ENCODE measurements at regions not wholly inside any gene's neighbourhood (a gene's known extent, or its start where the extent isn't known, plus 50 kb on each side); places are given as distances from the start of the nearest gene placed in this dataset.

DNA sequence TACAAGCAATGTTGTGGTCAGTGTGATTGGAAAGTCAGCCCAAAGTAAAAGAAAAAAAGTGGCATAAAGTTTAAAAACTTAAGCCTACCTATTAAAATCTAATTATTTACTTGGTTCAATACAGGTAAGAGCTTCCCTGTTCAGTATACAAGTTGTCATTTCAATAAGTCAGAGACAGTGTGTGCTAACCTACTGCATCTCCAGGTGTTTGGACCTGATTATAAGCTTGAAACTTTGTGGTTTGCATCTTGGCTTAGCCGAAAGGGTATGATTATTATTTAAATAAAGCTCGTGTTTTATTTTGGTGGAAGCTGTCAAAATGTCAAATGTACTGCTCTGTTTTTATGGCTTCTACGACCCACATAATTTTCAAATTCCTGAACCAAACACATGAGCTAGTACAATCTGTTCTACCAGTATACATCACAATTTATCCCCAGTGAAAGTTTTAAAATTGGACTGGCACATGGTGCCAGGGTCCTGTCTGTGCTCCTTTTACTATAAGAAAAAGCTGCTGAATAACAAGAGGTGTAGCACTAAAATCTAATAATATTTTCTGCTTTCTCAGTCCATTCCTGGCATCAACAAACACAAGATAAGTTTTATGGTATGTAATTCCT lies 103.9 kb upstream of the ANO3 start:
- no peaks in the 10 kb centered on the region for H3K4me1 Mint-ChIP-seq
- DNase-seq (ENCODE audit: low spot score) (no peak), ATAC-seq (no peak)
- peaks cover 12% of the 10 kb centered on the region for H3K36me3 Mint-ChIP-seq
- no peak overlapping the region for H3K4me3 Mint-ChIP-seq
- H3K27ac Mint-ChIP-seq, result no peak overlapping the region
- ChIA-PET CTCF (interaction anchor here (1.3 kb wide), 1 partner anchor 246 kb away, joined by 4 read pairs; no protein-coding TSS in a partner anchor), POLR2A (no interaction called here)
- H3K27me3 Mint-ChIP-seq (ENCODE audit: low read depth), result no peaks in the 10 kb centered on the region
- peaks cover 17% of the 10 kb centered on the region for H3K9me3 Mint-ChIP-seq
- TF ChIP-seq, protein P1, sequence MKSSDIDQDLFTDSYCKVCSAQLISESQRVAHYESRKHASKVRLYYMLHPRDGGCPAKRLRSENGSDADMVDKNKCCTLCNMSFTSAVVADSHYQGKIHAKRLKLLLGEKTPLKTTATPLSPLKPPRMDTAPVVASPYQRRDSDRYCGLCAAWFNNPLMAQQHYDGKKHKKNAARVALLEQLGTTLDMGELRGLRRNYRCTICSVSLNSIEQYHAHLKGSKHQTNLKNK (CRISPR knock-in tag; IDR thresholded peaks at IDR 0.05), result no peak
- no peak for TF ChIP-seq IRF2 (CRISPR knock-in tag; IDR thresholded peaks at IDR 0.05; ENCODE audit: borderline replicate concordance, low read depth)
- TF ChIP-seq, protein P2, sequence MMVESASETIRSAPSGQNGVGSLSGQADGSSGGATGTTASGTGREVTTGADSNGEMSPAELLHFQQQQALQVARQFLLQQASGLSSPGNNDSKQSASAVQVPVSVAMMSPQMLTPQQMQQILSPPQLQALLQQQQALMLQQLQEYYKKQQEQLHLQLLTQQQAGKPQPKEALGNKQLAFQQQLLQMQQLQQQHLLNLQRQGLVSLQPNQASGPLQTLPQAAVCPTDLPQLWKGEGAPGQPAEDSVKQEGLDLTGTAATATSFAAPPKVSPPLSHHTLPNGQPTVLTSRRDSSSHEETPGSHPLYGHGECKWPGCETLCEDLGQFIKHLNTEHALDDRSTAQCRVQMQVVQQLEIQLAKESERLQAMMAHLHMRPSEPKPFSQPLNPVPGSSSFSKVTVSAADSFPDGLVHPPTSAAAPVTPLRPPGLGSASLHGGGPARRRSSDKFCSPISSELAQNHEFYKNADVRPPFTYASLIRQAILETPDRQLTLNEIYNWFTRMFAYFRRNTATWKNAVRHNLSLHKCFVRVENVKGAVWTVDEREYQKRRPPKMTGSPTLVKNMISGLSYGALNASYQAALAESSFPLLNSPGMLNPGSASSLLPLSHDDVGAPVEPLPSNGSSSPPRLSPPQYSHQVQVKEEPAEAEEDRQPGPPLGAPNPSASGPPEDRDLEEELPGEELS (CRISPR knock-in tag; IDR thresholded peaks at IDR 0.05), result no peak
- no peak for TF ChIP-seq ZNF423 (CRISPR knock-in tag; IDR thresholded peaks at IDR 0.05)
- no peak for TF ChIP-seq CREM (CRISPR knock-in tag; IDR thresholded peaks at IDR 0.05)
- TF ChIP-seq, protein P3, sequence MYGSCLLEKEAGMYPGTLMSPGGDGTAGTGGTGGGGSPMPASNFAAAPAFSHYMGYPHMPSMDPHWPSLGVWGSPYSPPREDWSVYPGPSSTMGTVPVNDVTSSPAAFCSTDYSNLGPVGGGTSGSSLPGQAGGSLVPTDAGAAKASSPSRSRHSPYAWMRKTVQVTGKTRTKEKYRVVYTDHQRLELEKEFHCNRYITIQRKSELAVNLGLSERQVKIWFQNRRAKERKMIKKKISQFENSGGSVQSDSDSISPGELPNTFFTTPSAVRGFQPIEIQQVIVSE (CRISPR knock-in tag; IDR thresholded peaks at IDR 0.05; ENCODE audit: borderline replicate concordance), result no peak

DNA sequence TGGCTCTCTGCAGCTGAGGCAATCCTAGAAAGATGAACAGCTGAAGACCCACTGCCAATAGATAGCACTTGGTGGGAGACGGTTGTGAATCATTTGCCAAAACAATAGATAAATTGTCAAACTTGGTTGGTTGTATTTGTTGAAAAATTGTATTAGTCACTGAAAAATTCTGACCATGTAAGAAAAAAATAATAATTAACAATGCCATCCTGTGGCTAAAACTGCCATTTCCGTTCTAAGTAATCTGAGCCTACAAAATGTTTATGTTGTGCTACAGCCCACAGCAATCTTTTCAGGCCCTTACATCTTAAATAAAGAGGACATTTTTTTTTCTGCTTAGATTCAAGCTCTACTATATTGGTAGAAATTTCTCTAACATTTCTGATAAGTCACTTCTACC lies 103.2 kb upstream of the ANO3 start:
- TF ChIP-seq, protein P4, sequence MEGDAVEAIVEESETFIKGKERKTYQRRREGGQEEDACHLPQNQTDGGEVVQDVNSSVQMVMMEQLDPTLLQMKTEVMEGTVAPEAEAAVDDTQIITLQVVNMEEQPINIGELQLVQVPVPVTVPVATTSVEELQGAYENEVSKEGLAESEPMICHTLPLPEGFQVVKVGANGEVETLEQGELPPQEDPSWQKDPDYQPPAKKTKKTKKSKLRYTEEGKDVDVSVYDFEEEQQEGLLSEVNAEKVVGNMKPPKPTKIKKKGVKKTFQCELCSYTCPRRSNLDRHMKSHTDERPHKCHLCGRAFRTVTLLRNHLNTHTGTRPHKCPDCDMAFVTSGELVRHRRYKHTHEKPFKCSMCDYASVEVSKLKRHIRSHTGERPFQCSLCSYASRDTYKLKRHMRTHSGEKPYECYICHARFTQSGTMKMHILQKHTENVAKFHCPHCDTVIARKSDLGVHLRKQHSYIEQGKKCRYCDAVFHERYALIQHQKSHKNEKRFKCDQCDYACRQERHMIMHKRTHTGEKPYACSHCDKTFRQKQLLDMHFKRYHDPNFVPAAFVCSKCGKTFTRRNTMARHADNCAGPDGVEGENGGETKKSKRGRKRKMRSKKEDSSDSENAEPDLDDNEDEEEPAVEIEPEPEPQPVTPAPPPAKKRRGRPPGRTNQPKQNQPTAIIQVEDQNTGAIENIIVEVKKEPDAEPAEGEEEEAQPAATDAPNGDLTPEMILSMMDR (IDR thresholded peaks at IDR 0.05), result no peak
- TF ChIP-seq CREB1 (CRISPR knock-in tag; IDR thresholded peaks at IDR 0.05) (no peak), HMGA2 (CRISPR knock-in tag; IDR thresholded peaks at IDR 0.05) (no peak), OVOL2 (CRISPR knock-in tag; IDR thresholded peaks at IDR 0.05; ENCODE audit: borderline replicate concordance) (no peak), TCF7 (CRISPR knock-in tag; IDR thresholded peaks at IDR 0.05; ENCODE audit: low read depth) (no peak), NR3C1 (CRISPR knock-in tag; conservative IDR thresholded peaks at IDR 0.05; ENCODE audit: low read depth) (no peak), FOXK1 (CRISPR knock-in tag; IDR thresholded peaks at IDR 0.05) (no peak)
- TF ChIP-seq, protein P5, sequence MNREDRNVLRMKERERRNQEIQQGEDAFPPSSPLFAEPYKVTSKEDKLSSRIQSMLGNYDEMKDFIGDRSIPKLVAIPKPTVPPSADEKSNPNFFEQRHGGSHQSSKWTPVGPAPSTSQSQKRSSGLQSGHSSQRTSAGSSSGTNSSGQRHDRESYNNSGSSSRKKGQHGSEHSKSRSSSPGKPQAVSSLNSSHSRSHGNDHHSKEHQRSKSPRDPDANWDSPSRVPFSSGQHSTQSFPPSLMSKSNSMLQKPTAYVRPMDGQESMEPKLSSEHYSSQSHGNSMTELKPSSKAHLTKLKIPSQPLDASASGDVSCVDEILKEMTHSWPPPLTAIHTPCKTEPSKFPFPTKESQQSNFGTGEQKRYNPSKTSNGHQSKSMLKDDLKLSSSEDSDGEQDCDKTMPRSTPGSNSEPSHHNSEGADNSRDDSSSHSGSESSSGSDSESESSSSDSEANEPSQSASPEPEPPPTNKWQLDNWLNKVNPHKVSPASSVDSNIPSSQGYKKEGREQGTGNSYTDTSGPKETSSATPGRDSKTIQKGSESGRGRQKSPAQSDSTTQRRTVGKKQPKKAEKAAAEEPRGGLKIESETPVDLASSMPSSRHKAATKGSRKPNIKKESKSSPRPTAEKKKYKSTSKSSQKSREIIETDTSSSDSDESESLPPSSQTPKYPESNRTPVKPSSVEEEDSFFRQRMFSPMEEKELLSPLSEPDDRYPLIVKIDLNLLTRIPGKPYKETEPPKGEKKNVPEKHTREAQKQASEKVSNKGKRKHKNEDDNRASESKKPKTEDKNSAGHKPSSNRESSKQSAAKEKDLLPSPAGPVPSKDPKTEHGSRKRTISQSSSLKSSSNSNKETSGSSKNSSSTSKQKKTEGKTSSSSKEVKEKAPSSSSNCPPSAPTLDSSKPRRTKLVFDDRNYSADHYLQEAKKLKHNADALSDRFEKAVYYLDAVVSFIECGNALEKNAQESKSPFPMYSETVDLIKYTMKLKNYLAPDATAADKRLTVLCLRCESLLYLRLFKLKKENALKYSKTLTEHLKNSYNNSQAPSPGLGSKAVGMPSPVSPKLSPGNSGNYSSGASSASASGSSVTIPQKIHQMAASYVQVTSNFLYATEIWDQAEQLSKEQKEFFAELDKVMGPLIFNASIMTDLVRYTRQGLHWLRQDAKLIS (CRISPR knock-in tag; IDR thresholded peaks at IDR 0.05; ENCODE audit: borderline replicate concordance), result no peak
- Mint-ChIP-seq H3K4me3 (no peak overlapping the region), H3K27ac (no peak overlapping the region), H3K36me3 (peaks cover 5% of the 10 kb centered on the region; the same call in 1 of the 2 replicates), H3K27me3 (ENCODE audit: low read depth) (no peaks in the 10 kb centered on the region), H3K4me1 (no peaks in the 10 kb centered on the region), H3K9me3 (peaks cover 9% of the 10 kb centered on the region)
- POLR2A ChIA-PET, result no interaction called here
- CTCF ChIA-PET, result interaction anchor here (1.3 kb wide), 1 partner anchor 246 kb away, joined by 4 read pairs; no protein-coding TSS in a partner anchor
- ATAC-seq (no peak), DNase-seq (ENCODE audit: low spot score) (no peak)
